Nucleus accumbens (tissue), 56 donors: ENCODE measurements at regions not wholly inside any gene's neighbourhood (a gene's known extent, or its start where the extent isn't known, plus 50 kb on each side); places are given as distances from the start of the nearest gene placed in this dataset.

Source experiments
- DNase-seq, 56 donors: peaks; one replicate each; lab custom pipeline; 2025; lab: John Stamatoyannopoulos, UW

GRCh38 chr4:14564281-14564680 is 438.0 kb upstream of the CPEB2 start:
- no peak for DNase-seq

GRCh38 chr4:14566518-14566917 is 435.8 kb upstream of the CPEB2 start:
- DNase-seq = no peak

GRCh38 chr4:14568351-14568750 is 433.9 kb upstream of the CPEB2 start:
- DNase-seq = no peak

- no peak for DNase-seq
Observed at GRCh38 chr4:14575289-14575688, 427.0 kb upstream of the CPEB2 start.

GRCh38 chr4:14575919-14576318 is 426.4 kb upstream of the CPEB2 start:
- DNase-seq = no peak

GRCh38 chr4:14580061-14580460 is 422.2 kb upstream of the CPEB2 start:
- DNase-seq = no peak

GRCh38 chr4:14581741-14582140 is 420.5 kb upstream of the CPEB2 start:
- DNase-seq = no peak

GRCh38 chr4:14582677-14583076 is 419.6 kb upstream of the CPEB2 start:
- no peak for DNase-seq

GRCh38 chr4:14583331-14583730 is 418.9 kb upstream of the CPEB2 start:
- no peak for DNase-seq

GRCh38 chr4:14583752-14584151 is 418.5 kb upstream of the CPEB2 start:
- DNase-seq = no peak

- no peak for DNase-seq
Observed at GRCh38 chr4:14592950-14593349, 409.3 kb upstream of the CPEB2 start.

- DNase-seq = no peak
Observed at GRCh38 chr4:14596028-14596427, 406.3 kb upstream of the CPEB2 start.

- DNase-seq = no peak
Observed at GRCh38 chr4:14596437-14596836, 405.8 kb upstream of the CPEB2 start.

GRCh38 chr4:14596904-14597303 is 405.4 kb upstream of the CPEB2 start:
- DNase-seq = no peak

- no peak for DNase-seq
Observed at GRCh38 chr4:14602206-14602605, 400.1 kb upstream of the CPEB2 start.

- DNase-seq = no peak
Observed at GRCh38 chr4:14607001-14607400, 395.3 kb upstream of the CPEB2 start.

- DNase-seq = no peak
Observed at GRCh38 chr4:14607578-14607977, 394.7 kb upstream of the CPEB2 start.

- no peak for DNase-seq
Observed at GRCh38 chr4:14608630-14609029, 393.7 kb upstream of the CPEB2 start.

GRCh38 chr4:14614840-14615239 is 387.4 kb upstream of the CPEB2 start:
- DNase-seq = no peak

- no peak for DNase-seq
Observed at GRCh38 chr4:14615671-14616070, 386.6 kb upstream of the CPEB2 start.

- DNase-seq = no peak
Observed at GRCh38 chr4:14620567-14621141, 381.6 kb upstream of the CPEB2 start.

GRCh38 chr4:14621731-14622463 is 380.4 kb upstream of the CPEB2 start:
- DNase-seq = no peak

GRCh38 chr4:14627038-14627437 is 375.2 kb upstream of the CPEB2 start:
- no peak for DNase-seq
